Lower leg skin (tissue), 3 donors: ENCODE measurements at regions not wholly inside any gene's neighbourhood (a gene's known extent, or its start where the extent isn't known, plus 50 kb on each side); places are given as distances from the start of the nearest gene placed in this dataset.

ENCODE experiments used
- POLR2A ChIP-seq, 2 donors: fragments of 450-650 bp; IDR thresholded peaks; one replicate each; pipeline ENCODE4 v1.6.1; 2016 to 2017; ENCODE audit warnings: antibody characterized with exemption in 2 of 2, mild to moderate bottlenecking in 1 of 2, moderate library complexity in 1 of 2
- TF ChIP-seq, protein P1 (sequence below), 3 donors: fragments of 450-650 bp; IDR thresholded peaks; one replicate each; pipeline ENCODE4 v1.5.1; 2016; ENCODE audit warnings: antibody characterized with exemption in 3 of 3, mild to moderate bottlenecking in 3 of 3, moderate library complexity in 2 of 3

DNA sequence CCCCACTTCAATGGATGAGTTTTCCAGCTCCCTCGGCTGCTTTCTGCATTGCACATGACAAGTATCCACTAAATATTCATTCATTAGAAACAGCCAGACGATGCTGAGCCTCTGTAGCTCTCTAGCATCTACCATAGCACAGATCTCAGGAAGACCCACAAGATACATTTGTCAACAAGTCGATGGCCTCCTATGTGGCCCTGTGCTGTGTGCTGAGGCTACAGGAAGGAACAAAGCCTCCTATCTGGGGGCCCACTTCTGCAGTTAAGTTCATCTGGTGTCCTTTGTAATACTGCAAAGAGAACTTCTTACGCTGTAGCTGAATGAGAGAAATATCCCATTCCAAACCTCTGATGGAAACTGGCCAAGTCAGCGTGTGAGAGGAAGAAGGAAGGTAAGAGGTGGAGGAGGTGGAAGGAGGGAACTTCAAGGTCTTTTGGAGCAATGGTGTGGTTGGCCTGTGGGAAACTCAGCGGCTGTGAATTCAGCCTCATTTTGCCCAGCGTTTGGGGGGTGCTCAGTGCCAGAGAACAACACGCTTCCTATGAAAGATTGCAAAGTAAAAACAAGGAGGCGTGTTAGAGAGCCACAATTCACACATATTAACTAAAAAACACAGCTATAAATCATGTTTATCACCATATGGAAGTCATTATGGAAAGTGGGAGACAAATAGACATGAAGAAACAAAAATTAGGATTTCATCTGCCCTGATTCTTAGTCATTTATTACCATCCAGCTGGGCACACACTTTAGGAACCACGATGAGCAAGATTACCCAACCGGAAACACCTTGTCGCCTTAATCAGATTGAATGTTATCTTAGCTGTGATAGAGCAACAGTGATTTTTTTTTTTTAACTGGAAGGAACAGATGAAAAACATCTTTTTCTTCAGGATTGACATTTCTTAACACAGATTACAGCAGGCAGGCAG is 62.2 kb upstream of the USP6NL start:
- TF ChIP-seq, protein P1, sequence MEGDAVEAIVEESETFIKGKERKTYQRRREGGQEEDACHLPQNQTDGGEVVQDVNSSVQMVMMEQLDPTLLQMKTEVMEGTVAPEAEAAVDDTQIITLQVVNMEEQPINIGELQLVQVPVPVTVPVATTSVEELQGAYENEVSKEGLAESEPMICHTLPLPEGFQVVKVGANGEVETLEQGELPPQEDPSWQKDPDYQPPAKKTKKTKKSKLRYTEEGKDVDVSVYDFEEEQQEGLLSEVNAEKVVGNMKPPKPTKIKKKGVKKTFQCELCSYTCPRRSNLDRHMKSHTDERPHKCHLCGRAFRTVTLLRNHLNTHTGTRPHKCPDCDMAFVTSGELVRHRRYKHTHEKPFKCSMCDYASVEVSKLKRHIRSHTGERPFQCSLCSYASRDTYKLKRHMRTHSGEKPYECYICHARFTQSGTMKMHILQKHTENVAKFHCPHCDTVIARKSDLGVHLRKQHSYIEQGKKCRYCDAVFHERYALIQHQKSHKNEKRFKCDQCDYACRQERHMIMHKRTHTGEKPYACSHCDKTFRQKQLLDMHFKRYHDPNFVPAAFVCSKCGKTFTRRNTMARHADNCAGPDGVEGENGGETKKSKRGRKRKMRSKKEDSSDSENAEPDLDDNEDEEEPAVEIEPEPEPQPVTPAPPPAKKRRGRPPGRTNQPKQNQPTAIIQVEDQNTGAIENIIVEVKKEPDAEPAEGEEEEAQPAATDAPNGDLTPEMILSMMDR (IDR thresholded peaks at IDR 0.05) = no peak
- TF ChIP-seq POLR2A (IDR thresholded peaks at IDR 0.05) = no peak
